Neuronal stem cell (in vitro differentiated cells): ENCODE measurements at regions not wholly inside any gene's neighbourhood (a gene's known extent, or its start where the extent isn't known, plus 50 kb on each side); places are given as distances from the start of the nearest gene placed in this dataset.

Experiments
- DNase-seq: peaks from one replicate; pipeline ENCODE4 v3.0.0-alpha.2; 2013; ENCODE audit warnings: low spot score
- H2AFZ ChIP-seq: one replicate; pipeline ENCODE4 v1.6.1; 2013; ENCODE audit warnings: mild to moderate bottlenecking, low read length, inconsistent platforms
- H2AK5ac ChIP-seq: 2 replicates; pipeline ENCODE4 v1.6.1; 2013; ENCODE audit warnings: low read depth, mild to moderate bottlenecking, inconsistent platforms, low read length, moderate library complexity, mixed read lengths
- H2BK120ac ChIP-seq: 2 replicates; pipeline ENCODE4 v1.6.1; 2013; ENCODE audit warnings: low read depth, mild to moderate bottlenecking, inconsistent platforms, low read length, moderate library complexity, mixed read lengths
- H2BK12ac ChIP-seq: one replicate; pipeline ENCODE4 v1.6.1; 2013; ENCODE audit warnings: low read length, inconsistent platforms
- H2BK15ac ChIP-seq: 2 replicates; pipeline ENCODE4 v1.6.1; 2013; ENCODE audit warnings: mild to moderate bottlenecking, low read length, inconsistent platforms, mixed read lengths
- H2BK5ac ChIP-seq: one replicate; pipeline ENCODE4 v1.6.1; 2013; ENCODE audit warnings: inconsistent platforms, mild to moderate bottlenecking, low read length, moderate library complexity
- H3K14ac ChIP-seq: one replicate; pipeline ENCODE4 v1.6.1; 2013; ENCODE audit warnings: low read length, inconsistent platforms
- H3K18ac ChIP-seq: 2 replicates; pipeline ENCODE4 v1.6.1; 2013; ENCODE audit warnings: low read length, inconsistent platforms
- H3K23ac ChIP-seq: 2 replicates; pipeline ENCODE4 v1.6.1; 2013; ENCODE audit warnings: low read depth, mild to moderate bottlenecking, mixed read lengths, low read length, inconsistent platforms; ENCODE audit not compliant: poor library complexity
- H3K27ac ChIP-seq: replicated peaks from 3 replicates; pipeline ENCODE4 v1.5.1; 2013; ENCODE audit warnings: low read length, inconsistent platforms
- H3K27me3 ChIP-seq, 3 experiments: 2 replicates each; pipeline ENCODE4 v1.6.1; 2013; ENCODE audit warnings: low read length in 3 of 3, mild to moderate bottlenecking in 2 of 3, inconsistent platforms in 1 of 3, low read depth in 1 of 3, mixed read lengths in 1 of 3, moderate library complexity in 1 of 3; ENCODE audit not compliant: control insufficient read depth in 3 of 3, insufficient read depth in 3 of 3
- H3K36me3 ChIP-seq, 2 donors: replicated peaks in 1 of 2; 2 replicates each; pipeline ENCODE4 v1.6.1; 2013; ENCODE audit warnings: low read length in 2 of 2; ENCODE audit not compliant: control insufficient read depth in 2 of 2, insufficient read depth in 2 of 2
- H3K4ac ChIP-seq: 2 replicates; pipeline ENCODE4 v1.6.1; 2013; ENCODE audit warnings: inconsistent platforms, mild to moderate bottlenecking, low read length, moderate library complexity
- H3K4me1 ChIP-seq, 2 donors: 1 replicate in 1 of 2; 2 replicates in 1 of 2; pipeline ENCODE4 v1.6.1; 2013; ENCODE audit warnings: low read length in 2 of 2, low read depth in 1 of 2; ENCODE audit not compliant: control insufficient read depth in 2 of 2, insufficient read depth in 1 of 2
- H3K4me2 ChIP-seq: one replicate; pipeline ENCODE4 v1.6.1; 2013; ENCODE audit warnings: mild to moderate bottlenecking, low read length, inconsistent platforms; ENCODE audit not compliant: insufficient read depth, poor library complexity, severe bottlenecking
- H3K4me3 ChIP-seq, 2 donors: 2 replicates each; pipeline ENCODE4 v1.5.1; 2013; ENCODE audit warnings: low read length in 2 of 2, mild to moderate bottlenecking in 2 of 2, inconsistent platforms in 1 of 2, moderate library complexity in 1 of 2
- H3K79me1 ChIP-seq: one replicate; pipeline ENCODE4 v1.6.1; 2013; ENCODE audit warnings: low read depth, mild to moderate bottlenecking, inconsistent platforms, low read length, moderate library complexity
- H3K9ac ChIP-seq: one replicate; pipeline ENCODE4 v1.6.1; 2013; ENCODE audit warnings: mild to moderate bottlenecking, low read depth, low read length, inconsistent platforms; ENCODE audit not compliant: poor library complexity
- H3K9me3 ChIP-seq, 2 donors: replicated peaks in 1 of 2; 2 replicates each; pipeline versions ENCODE3 to v1.6.1; 2013; ENCODE audit warnings: low read length in 2 of 2, mild to moderate bottlenecking in 2 of 2, inconsistent platforms in 1 of 2, low read depth in 1 of 2, mixed read lengths in 1 of 2, moderate library complexity in 1 of 2; ENCODE audit not compliant: control insufficient read depth in 2 of 2, insufficient read depth in 1 of 2
- H4K8ac ChIP-seq: one replicate; pipeline ENCODE4 v1.6.1; 2013; ENCODE audit warnings: low read depth, mild to moderate bottlenecking, inconsistent platforms, low read length, moderate library complexity
- H4K91ac ChIP-seq: one replicate; pipeline ENCODE4 v1.6.1; 2013; ENCODE audit warnings: low read length, low read depth, mild to moderate bottlenecking, inconsistent platforms; ENCODE audit not compliant: poor library complexity
- WGBS, 2 donors: extraction: QIAGEN DNeasy Blood & Tissue Kit; methylation state at CpG; one replicate each; pipeline ENCODE4 v1.1.7; 2013; ENCODE audit warnings: missing lambda C conversion rate in 2 of 2, mixed read lengths in 1 of 2; ENCODE audit not compliant: insufficient read length in 2 of 2, insufficient replicate concordance in 1 of 2; ENCODE audit errors: extremely low coverage in 2 of 2; 5-methylcytosine and 5-hydroxymethylcytosine counted together

GRCh38 chr17:70414300-70414699, 245.0 kb downstream of the KCNJ2 start:
- Histone ChIP-seq H3K23ac (no peak overlapping the region), H3K4ac (no peak overlapping the region), H2AFZ (no peak overlapping the region), H2BK12ac (no peak overlapping the region), H2BK120ac (no peak overlapping the region), H2BK5ac (no peak overlapping the region), H3K9me3 (no peaks in the 10 kb centered on the region), H4K8ac (no peak overlapping the region), H3K27me3 (no peaks in the 10 kb centered on the region), H3K36me3 (no peaks in the 10 kb centered on the region), H3K27ac (no peak overlapping the region), H2BK15ac (no peak overlapping the region), H3K79me1 (no peaks in the 10 kb centered on the region), H3K4me3 (no peak overlapping the region), H2AK5ac (no peak overlapping the region), H3K4me1 (no peaks in the 10 kb centered on the region), H3K4me2 (no peak overlapping the region), H4K91ac (no peak overlapping the region), H3K9ac (no peak overlapping the region), H3K14ac (no peak overlapping the region), H3K18ac (no peak overlapping the region)
- no peak for DNase-seq
- no CpG with 5 or more reads among the region's 3 CpGs for WGBS, 2 donors

DNA sequence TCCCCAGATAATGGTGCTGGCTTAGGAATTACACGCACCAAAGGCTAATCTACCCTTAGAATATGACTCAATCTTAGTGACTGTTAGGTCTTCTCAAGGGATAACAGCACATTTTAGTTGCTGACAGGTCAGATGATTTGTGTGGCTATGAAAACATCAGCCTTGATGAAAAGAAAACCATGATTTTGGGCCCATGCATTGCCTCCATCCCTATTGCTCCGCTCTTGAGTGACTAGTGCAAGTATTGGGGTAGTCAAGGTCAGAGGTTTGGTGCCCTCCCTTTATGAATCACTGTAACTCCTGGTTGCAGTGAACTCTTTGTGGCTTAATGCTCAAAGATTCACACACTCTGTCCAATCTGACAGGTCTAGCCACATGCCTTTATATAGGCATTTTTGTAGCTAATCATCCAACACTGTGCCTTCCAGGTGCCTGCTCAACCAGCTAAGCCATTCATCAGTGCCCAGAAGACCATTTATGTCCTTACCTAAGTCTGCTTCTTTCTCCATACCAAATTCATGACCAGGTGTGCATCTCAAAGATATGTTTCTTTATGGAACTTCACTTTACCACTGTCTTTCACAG, 251.6 kb downstream of the KCNJ2 start:
- no peak overlapping the region for H3K9ac ChIP-seq
- H3K9me3 ChIP-seq = no peaks in the 10 kb centered on the region
- no peak overlapping the region for H2BK120ac ChIP-seq
- no peak overlapping the region for H2AK5ac ChIP-seq
- H3K79me1 ChIP-seq = no peaks in the 10 kb centered on the region
- no peak overlapping the region for H3K4me3 ChIP-seq
- no peak overlapping the region for H4K8ac ChIP-seq
- no peak overlapping the region for H3K27ac ChIP-seq
- no peak overlapping the region for H3K18ac ChIP-seq
- H3K4ac ChIP-seq = no peak overlapping the region
- no peak overlapping the region for H3K14ac ChIP-seq
- no peak overlapping the region for H2BK15ac ChIP-seq
- H3K23ac ChIP-seq = no peak overlapping the region
- WGBS, 2 donors = no CpG with 5 or more reads among the region's 2 CpGs
- no peaks in the 10 kb centered on the region for H3K4me1 ChIP-seq
- H2BK12ac ChIP-seq = no peak overlapping the region
- H2AFZ ChIP-seq = no peak overlapping the region
- H3K36me3 ChIP-seq = no peaks in the 10 kb centered on the region
- no peak overlapping the region for H2BK5ac ChIP-seq
- H4K91ac ChIP-seq = no peak overlapping the region
- H3K4me2 ChIP-seq = no peak overlapping the region
- no peak for DNase-seq
- no peaks in the 10 kb centered on the region for H3K27me3 ChIP-seq

- Histone ChIP-seq H3K9me3 (no peaks in the 10 kb centered on the region), H2BK5ac (no peak overlapping the region), H2AFZ (no peak overlapping the region), H2AK5ac (no peak overlapping the region), H4K91ac (no peak overlapping the region), H3K27ac (no peak overlapping the region), H2BK15ac (no peak overlapping the region), H3K4me1 (peaks cover 0 to 6% of the 10 kb centered on the region in 2 donors), H3K4ac (no peak overlapping the region), H3K23ac (no peak overlapping the region), H3K9ac (no peak overlapping the region), H3K14ac (no peak overlapping the region), H3K18ac (no peak overlapping the region), H3K36me3 (no peaks in the 10 kb centered on the region), H2BK12ac (no peak overlapping the region), H3K79me1 (no peaks in the 10 kb centered on the region), H4K8ac (no peak overlapping the region), H3K4me2 (no peak overlapping the region), H3K27me3 (no peaks in the 10 kb centered on the region), H3K4me3 (no peak overlapping the region), H2BK120ac (no peak overlapping the region)
- DNase-seq = no peak
Measured at GRCh38 chr17:70422862-70423261, 253.5 kb downstream of the KCNJ2 start.

DNA sequence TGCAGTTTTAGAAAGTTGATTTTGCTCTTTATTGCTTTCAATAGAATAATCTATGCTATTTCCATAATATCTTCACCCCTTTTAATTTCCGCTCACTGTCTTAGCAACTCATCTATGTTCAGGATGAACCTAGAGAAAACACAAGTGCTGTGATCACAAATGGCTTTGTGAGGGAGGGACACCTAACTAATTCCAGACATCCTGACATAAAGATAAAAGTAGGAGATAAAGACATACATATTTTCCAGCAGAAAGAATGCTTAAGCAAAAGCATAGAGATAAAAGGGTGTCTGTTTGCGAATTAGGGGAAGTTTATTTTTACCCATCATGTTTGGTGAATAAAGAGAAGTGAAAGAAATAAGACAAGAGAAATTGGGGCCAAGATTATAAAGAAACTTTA, 254.2 kb downstream of the KCNJ2 start:
- Histone ChIP-seq H2BK120ac (no peak overlapping the region), H3K27me3 (no peaks in the 10 kb centered on the region), H3K18ac (no peak overlapping the region), H2AFZ (no peak overlapping the region), H2AK5ac (no peak overlapping the region), H2BK5ac (no peak overlapping the region), H3K4me2 (no peak overlapping the region), H3K4ac (no peak overlapping the region), H2BK15ac (no peak overlapping the region), H3K23ac (no peak overlapping the region), H3K36me3 (no peaks in the 10 kb centered on the region), H4K91ac (no peak overlapping the region), H3K14ac (no peak overlapping the region), H3K27ac (no peak overlapping the region), H3K79me1 (no peaks in the 10 kb centered on the region), H3K9me3 (no peaks in the 10 kb centered on the region), H2BK12ac (no peak overlapping the region), H3K4me1 (peaks cover 0 to 6% of the 10 kb centered on the region in 2 donors), H4K8ac (no peak overlapping the region), H3K4me3 (no peak overlapping the region), H3K9ac (no peak overlapping the region)
- DNase-seq = no peak
- WGBS, 2 donors = no CpG with 5 or more reads among the region's 2 CpGs
